ENCODE measurements at regions not wholly inside any gene's neighbourhood (a gene's known extent, or its start where the extent isn't known, plus 50 kb on each side); places are given as distances from the start of the nearest gene placed in this dataset.

- Histone ChIP-seq H3K27ac (ENCODE audit: insufficient read depth, low read depth, low read length) (no peak overlapping the region), H3K9me3 (replicated peaks; ENCODE audit: control insufficient read depth, insufficient read depth, low read length) (no peaks in the 10 kb centered on the region), H3K9me1 (replicated peaks; ENCODE audit: control insufficient read depth, extremely low read depth, insufficient read depth, low read length) (no peaks in the 10 kb centered on the region), H3K4me2 (ENCODE audit: insufficient read depth, low read length) (no peak overlapping the region), H3K4me3 (replicated peaks in 1 of 3; ENCODE audit: insufficient read depth in 1 of 3, low read depth in 1 of 3, low read length in 3 of 3) (no peak overlapping the region), H3K4me1 (ENCODE audit: control insufficient read depth, extremely low read depth, insufficient read depth, low read length) (peaks cover 19% of the 10 kb centered on the region), H3K27me3 (ENCODE audit: control insufficient read depth in 2 of 2, insufficient read depth in 2 of 2, low read length in 2 of 2) (peaks cover 0 to 2% of the 10 kb centered on the region in 2 experiments), H4K20me1 (replicated peaks; ENCODE audit: control insufficient read depth, extremely low read depth, insufficient read depth, low read length) (no peaks in the 10 kb centered on the region), H2AFZ (ENCODE audit: low read depth, low read length) (no peak overlapping the region), H3K79me2 (ENCODE audit: control insufficient read depth, insufficient read depth, low read length) (no peaks in the 10 kb centered on the region), H3K9ac (replicated peaks; ENCODE audit: extremely low read depth, insufficient read depth, low read length) (no peak overlapping the region), H3K36me3 (ENCODE audit: control insufficient read depth in 2 of 2, extremely low read depth in 1 of 2, insufficient read depth in 2 of 2, low read length in 2 of 2) (no peaks in the 10 kb centered on the region)
- dilution Hi-C loops (cut with MboI; ENCODE audit: extremely low pct_ligation_motif_present, low sequenced_read_pairs) (no loop called here), intact Hi-C loops (cut with micrococcal nuclease) (no loop called here)
- CTCF ChIA-PET, result interaction anchor here (0.9 to 2.2 kb wide), 2 partner anchors 32 to 98 kb away, joined by 3 to 11 read pairs; no protein-coding TSS in a partner anchor
- POLR2A ChIA-PET, result no interaction called here
- TF ChIP-seq MAX (IDR thresholded peaks at IDR 0.05; ENCODE audit: insufficient read depth, insufficient read length) (no peak), MYC (IDR thresholded peaks at IDR 0.05; ENCODE audit: low read depth, low read length) (no peak), CTCF (IDR thresholded peaks at IDR 0.05; ENCODE audit: extremely low read depth in 1 of 2, insufficient read depth in 1 of 2, low read depth in 1 of 2, low read length in 2 of 2) (no peak), POLR2A (IDR thresholded peaks at IDR 0.05; ENCODE audit: low read depth, low read length) (no peak), GATA2 (IDR thresholded peaks at IDR 0.05; ENCODE audit: insufficient read depth, insufficient read length, low read depth, low read length) (no peak), POLR2AphosphoS5 (IDR thresholded peaks at IDR 0.05; ENCODE audit: insufficient read depth, low read depth, low read length) (no peak), EZH2 (IDR thresholded peaks at IDR 0.05; ENCODE audit: borderline replicate concordance, low read depth, low read length, severe bottlenecking) (no peak), JUN (IDR thresholded peaks at IDR 0.05; ENCODE audit: borderline replicate concordance, insufficient read depth, insufficient read length, low read depth) (no peak), FOS (IDR thresholded peaks at IDR 0.05; ENCODE audit: borderline replicate concordance, insufficient read depth, low read length) (no peak)
- BruUV-seq (replicated peaks), result no TSS peak
- no peak for DNase-seq (ENCODE audit: low read depth, low spot score)
- no peak for FAIRE-seq
Observed at GRCh38 chr6:6728169-6728941, 139.8 kb downstream of the LY86 start.
